ENCODE measurements at regions not wholly inside any gene's neighbourhood (a gene's known extent, or its start where the extent isn't known, plus 50 kb on each side); places are given as distances from the start of the nearest gene placed in this dataset.

- no peak for TF ChIP-seq POLR2A (IDR thresholded peaks at IDR 0.05)
- TF ChIP-seq CTCF (IDR thresholded peaks at IDR 0.05): no peak
Measured at GRCh38 chr9:28031521-28032267, 458.4 kb upstream of the C9orf72 start.

All from testis (tissue), 2 donors.